ENCODE measurements at regions not wholly inside any gene's neighbourhood (a gene's known extent, or its start where the extent isn't known, plus 50 kb on each side); places are given as distances from the start of the nearest gene placed in this dataset.

DNA sequence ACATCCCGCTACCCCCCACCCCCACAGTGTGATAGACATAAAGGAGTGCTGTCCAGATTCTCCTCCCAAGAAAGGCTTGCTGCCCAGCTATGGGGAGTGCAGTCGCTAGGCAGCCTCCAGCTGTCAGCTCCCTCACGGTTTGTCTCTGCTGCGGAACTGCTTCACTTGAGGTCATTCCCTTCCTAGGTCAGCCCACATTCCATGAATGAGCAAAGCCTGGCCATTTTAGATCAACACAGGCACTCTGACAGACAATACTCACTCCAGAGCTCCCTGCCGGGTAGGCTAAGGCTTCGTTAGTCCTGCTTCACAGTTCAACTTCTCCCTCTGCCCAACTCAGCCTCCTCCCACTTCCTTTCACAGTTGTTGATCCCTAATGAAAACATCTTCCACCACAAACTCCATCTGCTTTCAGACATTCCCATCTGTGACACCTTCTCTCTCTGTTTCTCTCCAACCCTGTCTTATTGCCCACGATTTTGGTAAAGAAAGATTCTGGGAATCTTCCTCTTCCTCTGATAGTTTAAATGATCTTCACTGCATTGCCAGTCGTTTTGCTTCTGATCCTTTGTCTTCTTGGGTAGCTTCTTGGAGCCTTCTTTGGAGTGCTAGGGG lies 318.9 kb upstream of the F9 start (continued):
- no peak for TF ChIP-seq CREB3L1 (IDR thresholded peaks at IDR 0.05; ENCODE audit: borderline replicate concordance, low read depth)
- TF ChIP-seq NR4A1 (CRISPR knock-in tag; IDR thresholded peaks at IDR 0.05): no peak
- TF ChIP-seq NR4A1 (tag; IDR thresholded peaks at IDR 0.05): peak; percentile 60; the same call in 1 of the 2 replicates
- TF ChIP-seq PHF20 (IDR thresholded peaks at IDR 0.05; ENCODE audit: partially characterized antibody): no peak
- no peak for TF ChIP-seq EP400 (IDR thresholded peaks at IDR 0.05)
- no peak for TF ChIP-seq HMG20B (CRISPR knock-in tag; IDR thresholded peaks at IDR 0.05)
- TF ChIP-seq DIDO1 (tag; IDR thresholded peaks at IDR 0.05; ENCODE audit: low read depth): no peak
- no peak for TF ChIP-seq E2F1 (CRISPR knock-in tag; IDR thresholded peaks at IDR 0.05)
- no peak for TF ChIP-seq RUNX1 (IDR thresholded peaks at IDR 0.05; ENCODE audit: low read depth)
- 0 out of 2 replicates have a peak, but pooled peaks have one; percentile 16 for TF ChIP-seq L3MBTL2 (IDR thresholded peaks at IDR 0.05)
- TF ChIP-seq, protein P1, sequence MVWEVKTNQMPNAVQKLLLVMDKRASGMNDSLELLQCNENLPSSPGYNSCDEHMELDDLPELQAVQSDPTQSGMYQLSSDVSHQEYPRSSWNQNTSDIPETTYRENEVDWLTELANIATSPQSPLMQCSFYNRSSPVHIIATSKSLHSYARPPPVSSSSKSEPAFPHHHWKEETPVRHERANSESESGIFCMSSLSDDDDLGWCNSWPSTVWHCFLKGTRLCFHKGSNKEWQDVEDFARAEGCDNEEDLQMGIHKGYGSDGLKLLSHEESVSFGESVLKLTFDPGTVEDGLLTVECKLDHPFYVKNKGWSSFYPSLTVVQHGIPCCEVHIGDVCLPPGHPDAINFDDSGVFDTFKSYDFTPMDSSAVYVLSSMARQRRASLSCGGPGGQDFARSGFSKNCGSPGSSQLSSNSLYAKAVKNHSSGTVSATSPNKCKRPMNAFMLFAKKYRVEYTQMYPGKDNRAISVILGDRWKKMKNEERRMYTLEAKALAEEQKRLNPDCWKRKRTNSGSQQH (CRISPR knock-in tag; IDR thresholded peaks at IDR 0.05): peak; percentile 41; the same call in 1 of the 2 replicates
- peak; percentile 1; the same call in 1 of the 2 replicates for TF ChIP-seq ZKSCAN8 (CRISPR knock-in tag; IDR thresholded peaks at IDR 0.05)
- TF ChIP-seq, protein P2, sequence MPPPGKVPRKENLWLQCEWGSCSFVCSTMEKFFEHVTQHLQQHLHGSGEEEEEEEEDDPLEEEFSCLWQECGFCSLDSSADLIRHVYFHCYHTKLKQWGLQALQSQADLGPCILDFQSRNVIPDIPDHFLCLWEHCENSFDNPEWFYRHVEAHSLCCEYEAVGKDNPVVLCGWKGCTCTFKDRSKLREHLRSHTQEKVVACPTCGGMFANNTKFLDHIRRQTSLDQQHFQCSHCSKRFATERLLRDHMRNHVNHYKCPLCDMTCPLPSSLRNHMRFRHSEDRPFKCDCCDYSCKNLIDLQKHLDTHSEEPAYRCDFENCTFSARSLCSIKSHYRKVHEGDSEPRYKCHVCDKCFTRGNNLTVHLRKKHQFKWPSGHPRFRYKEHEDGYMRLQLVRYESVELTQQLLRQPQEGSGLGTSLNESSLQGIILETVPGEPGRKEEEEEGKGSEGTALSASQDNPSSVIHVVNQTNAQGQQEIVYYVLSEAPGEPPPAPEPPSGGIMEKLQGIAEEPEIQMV (tag; conservative IDR thresholded peaks at IDR 0.05; ENCODE audit: low read depth): no peak
- TF ChIP-seq NR2C2 (CRISPR knock-in tag; IDR thresholded peaks at IDR 0.05): no peak
- TF ChIP-seq NR2C2 (tag; IDR thresholded peaks at IDR 0.05): peak; percentile 72; the same call in 1 of the 2 replicates
- TF ChIP-seq KDM4B (IDR thresholded peaks at IDR 0.05; ENCODE audit: borderline replicate concordance in 2 of 2, low read depth in 1 of 2): no peak
- no peak for TF ChIP-seq JUND (IDR thresholded peaks at IDR 0.05; ENCODE audit: borderline replicate concordance, low read depth, low read length)
- TF ChIP-seq JUND (tag; IDR thresholded peaks at IDR 0.05; ENCODE audit: borderline replicate concordance, low read depth, low read length): no peak; the same call in 2 of the 3 replicates
- TF ChIP-seq NR2C1 (IDR thresholded peaks at IDR 0.05): no peak; the same call in 1 of the 2 replicates
- peak; percentile 77 for TF ChIP-seq NR2C1 (tag; IDR thresholded peaks at IDR 0.05)
- 0 out of 2 replicates have a peak, but pooled peaks have one; percentile 15 for TF ChIP-seq GMEB1 (CRISPR knock-in tag; IDR thresholded peaks at IDR 0.05)
- TF ChIP-seq PTTG1 (tag; IDR thresholded peaks at IDR 0.05; ENCODE audit: low read depth): no peak
